Activated CD8-positive, alpha-beta memory T cell treated with anti-CD3 and anti-CD28 coated beads for 48 hours (primary cell): ENCODE measurements at regions not wholly inside any gene's neighbourhood (a gene's known extent, or its start where the extent isn't known, plus 50 kb on each side); places are given as distances from the start of the nearest gene placed in this dataset.
"Not testable (repeated sequence)": the region's sequence is repeated elsewhere in the genome, so short reads cannot be mapped to it uniquely, and the experiment has no call there.

Experiments used
- DNase-seq, 3 experiments: peaks; one replicate each; pipeline ENCODE4 v3.0.0-alpha.2; 2020; ENCODE audit warnings: low read depth in 2 of 3, low spot score in 2 of 3

- DNase-seq = not testable (repeated sequence)
Measured at GRCh38 chr5:42868417-42868816, 56.7 kb upstream of the SELENOP start.

- not testable (repeated sequence) for DNase-seq
Measured at GRCh38 chr5:42864749-42865148, 53.1 kb upstream of the SELENOP start.
